ENCODE measurements at regions not wholly inside any gene's neighbourhood (a gene's known extent, or its start where the extent isn't known, plus 50 kb on each side); places are given as distances from the start of the nearest gene placed in this dataset.
"Not testable (repeated sequence)": the region's sequence is repeated elsewhere in the genome, so short reads cannot be mapped to it uniquely, and the experiment has no call there.

DNA sequence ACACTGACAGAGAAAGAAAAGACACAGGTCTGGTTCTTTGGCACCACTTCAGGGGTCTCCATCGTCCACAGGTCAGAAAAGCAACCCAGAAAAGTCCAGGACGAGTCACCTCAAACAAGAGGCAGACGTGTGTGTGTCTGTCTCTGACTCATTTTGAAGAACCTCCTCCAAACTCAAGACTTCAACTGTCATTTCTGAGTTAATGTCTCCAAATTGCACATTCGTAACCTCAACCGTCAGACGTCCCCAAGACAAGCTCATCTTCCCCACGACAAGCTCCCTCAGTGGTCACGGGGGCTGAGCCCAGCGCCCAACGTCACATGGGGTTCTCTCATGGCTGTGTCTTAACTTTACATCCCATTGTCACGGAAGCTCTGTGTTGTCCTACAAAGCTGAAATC lies 70.2 kb upstream of the TNK2 start:
- TF ChIP-seq CTCF, POLR2A (IDR thresholded peaks at IDR 0.05): not testable (repeated sequence)

All from body of pancreas (tissue), 4 donors.